Stimulated activated CD8-positive, alpha-beta memory T cell treated with anti-CD3 and anti-CD28 coated beads, Interleukin-7, amount 100 ng/mL, for 24 hours (primary cell): ENCODE measurements at regions not wholly inside any gene's neighbourhood (a gene's known extent, or its start where the extent isn't known, plus 50 kb on each side); places are given as distances from the start of the nearest gene placed in this dataset.

Experiments
- DNase-seq: peaks from one replicate; pipeline ENCODE4 v3.0.0-alpha.2; 2020; ENCODE audit warnings: low read depth

DNA sequence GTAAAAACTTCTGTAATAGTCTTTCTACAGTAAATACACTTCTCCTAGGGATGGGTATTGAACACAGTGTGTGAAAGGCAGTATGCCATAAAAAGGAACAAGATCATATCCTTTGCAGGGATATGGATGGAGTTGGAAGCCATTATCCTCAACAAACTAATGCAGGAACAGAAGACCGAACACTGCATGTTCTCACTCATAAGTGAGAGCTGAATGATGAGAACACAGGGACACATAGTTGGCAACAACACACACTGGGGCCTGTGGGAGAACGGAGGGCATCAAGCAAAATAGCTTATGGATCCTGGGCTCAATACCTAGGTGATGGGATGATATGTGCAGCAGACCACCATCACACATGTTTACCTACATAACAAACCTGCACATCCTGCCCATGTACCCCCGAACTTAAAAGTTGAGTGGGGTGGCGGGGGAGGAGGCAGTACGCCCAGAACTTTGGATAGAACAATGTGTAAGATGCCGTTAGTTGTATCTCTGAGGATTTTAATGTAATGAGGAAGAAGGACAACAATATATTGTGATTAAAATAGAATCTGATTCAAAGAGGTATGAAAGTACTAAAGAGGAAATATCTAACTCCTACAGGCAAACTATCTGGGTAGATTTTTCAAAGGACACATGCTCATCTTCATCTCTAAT, 183.2 kb downstream of the NDFIP2 start:
- DNase-seq = no peak

- DNase-seq = no peak
Measured at GRCh38 chr13:79663435-79663834, 182.5 kb downstream of the NDFIP2 start.

DNA sequence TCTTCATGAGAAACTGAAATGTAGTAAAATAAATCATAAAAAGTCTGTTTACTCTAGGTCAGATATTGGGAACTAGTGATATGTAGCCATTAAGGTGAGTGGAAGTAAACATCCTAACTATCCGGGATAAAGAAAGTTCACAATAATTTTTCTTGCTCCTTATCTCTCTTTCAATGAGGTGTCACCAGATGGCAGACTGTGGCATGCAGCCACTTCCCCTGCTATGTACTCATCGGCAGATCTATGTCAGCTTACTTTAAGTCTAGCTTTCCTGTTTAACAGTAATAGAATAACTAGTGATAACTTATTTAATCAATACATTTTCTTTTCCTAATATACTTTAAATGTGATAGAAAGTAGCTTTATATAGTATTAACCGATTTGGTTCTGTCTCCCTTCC, 181.9 kb downstream of the NDFIP2 start:
- no peak for DNase-seq

- no peak for DNase-seq
Measured at GRCh38 chr13:79660361-79660760, 179.4 kb downstream of the NDFIP2 start.

GRCh38 chr13:79659121-79659521, 178.2 kb downstream of the NDFIP2 start:
- no peak for DNase-seq

GRCh38 chr13:79658333-79658975, 177.5 kb downstream of the NDFIP2 start:
- no peak for DNase-seq

DNA sequence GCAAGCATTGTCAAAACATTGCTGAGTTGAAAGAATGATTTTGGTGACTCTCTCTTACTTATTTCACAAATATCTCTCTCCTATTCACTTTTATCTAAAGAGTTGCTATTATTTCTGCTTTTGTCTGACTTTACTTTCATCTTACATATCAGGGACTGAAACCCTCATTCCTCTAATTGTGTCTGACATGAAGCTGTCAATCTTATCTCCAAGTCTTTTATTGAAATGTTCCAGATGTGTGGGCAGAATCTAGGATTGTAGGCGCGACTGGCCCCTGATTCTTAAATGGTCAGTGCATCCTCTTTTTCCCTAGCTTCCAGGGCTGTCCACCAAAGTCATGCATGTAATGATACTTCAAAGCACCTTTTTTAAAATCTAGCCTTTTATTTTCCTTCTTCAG, 174.6 kb downstream of the NDFIP2 start:
- no peak for DNase-seq

GRCh38 chr13:79654520-79654919, 173.6 kb downstream of the NDFIP2 start:
- no peak for DNase-seq

DNA sequence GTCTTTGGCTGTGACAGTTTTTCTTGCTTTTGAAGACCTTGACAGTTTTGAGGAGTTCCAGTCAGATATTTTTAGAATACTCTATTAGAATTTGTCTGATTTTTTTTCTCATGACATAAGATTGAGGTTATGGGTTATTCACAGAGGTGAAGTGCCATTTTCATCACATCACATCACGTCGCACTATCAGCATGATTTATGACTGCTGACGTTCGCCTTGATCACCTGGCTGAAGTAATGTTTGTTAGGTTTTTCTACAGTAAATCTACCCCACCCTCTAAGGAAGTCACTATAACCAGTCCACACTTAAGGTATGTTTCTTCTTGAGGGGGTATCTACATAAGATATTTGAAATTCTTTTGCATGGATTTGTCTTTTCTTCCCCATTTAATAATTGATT, 169.7 kb downstream of the NDFIP2 start:
- no peak for DNase-seq

- DNase-seq = no peak
Measured at GRCh38 chr13:79648191-79648590, 167.2 kb downstream of the NDFIP2 start.

DNA sequence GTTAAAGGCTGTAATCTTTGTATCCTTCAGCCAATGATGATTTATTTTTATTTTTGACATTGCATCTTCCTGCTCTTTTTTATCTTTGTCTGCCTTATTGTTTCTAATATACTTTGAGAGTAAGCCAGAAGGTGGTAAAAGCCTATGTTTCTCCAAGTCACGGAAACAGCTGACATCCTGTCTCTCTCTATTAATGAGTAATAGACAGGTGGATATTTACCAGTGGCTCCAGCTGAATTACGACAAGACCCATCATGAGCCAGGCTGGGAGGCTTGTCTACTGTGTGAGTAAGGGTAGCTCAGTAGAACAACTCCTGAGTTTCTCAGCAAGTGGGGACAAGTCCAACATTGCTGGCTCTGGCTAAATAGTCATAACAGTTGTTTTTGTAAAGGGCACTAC, 166.6 kb downstream of the NDFIP2 start:
- no peak for DNase-seq

DNA sequence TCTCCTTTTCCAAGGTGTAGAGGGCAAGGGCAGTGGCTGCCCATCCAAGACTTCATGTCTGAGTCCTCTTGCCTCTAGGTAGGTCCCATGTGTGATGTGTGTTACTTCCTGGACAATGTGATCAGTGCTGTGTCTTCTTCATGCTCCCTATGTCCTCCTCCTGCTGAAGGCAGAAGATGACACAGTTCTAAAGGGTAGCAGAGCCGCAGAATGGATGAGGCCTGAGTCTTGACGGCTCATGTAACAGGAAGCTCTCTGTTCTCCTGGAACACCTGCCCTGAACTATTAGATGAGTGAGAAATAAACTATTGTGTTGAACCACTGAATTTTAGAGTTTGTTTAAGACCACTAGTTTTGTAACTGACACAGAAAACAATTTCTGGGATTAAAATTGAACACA, 165.9 kb downstream of the NDFIP2 start:
- DNase-seq = no peak

GRCh38 chr13:79645569-79645968, 164.6 kb downstream of the NDFIP2 start:
- no peak for DNase-seq

GRCh38 chr13:79642596-79642995, 161.6 kb downstream of the NDFIP2 start:
- no peak for DNase-seq

DNA sequence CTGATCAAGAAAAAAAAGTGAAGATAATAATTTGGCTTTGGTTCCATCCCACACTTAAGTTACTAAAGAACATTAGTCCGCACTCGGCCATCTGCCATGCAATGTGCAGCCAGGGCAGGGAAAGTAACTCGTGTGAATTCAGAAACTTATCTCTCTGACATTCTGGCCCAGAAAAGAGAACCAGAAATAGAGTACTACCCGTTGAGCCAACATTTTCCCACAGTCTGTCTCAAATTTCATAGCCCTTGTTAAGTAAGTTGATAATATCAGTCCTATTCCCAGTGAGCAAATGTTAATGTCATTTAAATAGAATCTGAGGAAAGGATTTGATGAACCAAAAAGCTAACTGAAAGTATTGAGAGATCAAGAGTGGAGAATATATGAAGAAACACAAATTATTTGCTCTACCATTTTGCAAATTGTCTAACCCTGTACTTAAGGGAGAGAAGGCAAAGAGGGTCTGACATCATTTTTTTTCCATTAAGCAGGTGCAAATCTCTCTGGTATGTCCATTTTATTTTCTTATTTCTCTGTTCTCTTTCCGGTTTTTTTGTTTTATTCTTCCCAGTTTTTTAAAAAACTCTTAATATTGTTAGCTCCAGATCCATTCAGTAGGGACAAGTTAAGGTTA, 156.3 kb downstream of the NDFIP2 start:
- no peak for DNase-seq

DNA sequence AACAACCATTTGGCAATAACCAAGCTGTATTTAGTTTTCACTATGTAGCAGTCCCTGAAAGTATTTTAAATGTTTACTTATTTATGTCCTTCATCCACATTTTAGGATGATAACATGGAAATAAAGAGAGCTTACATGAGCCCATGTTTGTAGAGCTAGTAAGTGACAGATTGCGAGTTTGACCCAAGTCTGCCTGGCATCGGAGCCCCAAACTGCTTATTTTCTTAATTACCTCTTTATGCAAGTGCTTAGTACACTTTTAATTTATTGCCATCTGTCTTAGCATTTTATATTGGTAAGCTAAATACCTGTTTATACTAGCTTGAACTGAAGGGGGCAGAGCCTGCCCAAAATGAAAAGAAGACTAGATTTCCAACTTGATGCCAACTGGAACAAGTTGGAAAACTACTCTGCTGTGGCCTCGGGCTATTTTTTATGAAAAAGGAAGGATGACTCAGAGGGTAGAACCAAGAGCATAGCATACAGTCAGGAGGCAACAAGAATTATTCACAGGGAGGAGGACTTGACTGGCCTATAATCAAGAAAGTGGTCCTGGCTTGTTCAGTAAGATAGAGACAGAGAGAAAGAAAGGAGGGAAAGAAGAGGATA, 150.2 kb downstream of the NDFIP2 start:
- DNase-seq = no peak

GRCh38 chr13:79628463-79628862, 147.5 kb downstream of the NDFIP2 start:
- no peak for DNase-seq

- no peak for DNase-seq
Measured at GRCh38 chr13:79626924-79627323, 146.0 kb downstream of the NDFIP2 start.

DNA sequence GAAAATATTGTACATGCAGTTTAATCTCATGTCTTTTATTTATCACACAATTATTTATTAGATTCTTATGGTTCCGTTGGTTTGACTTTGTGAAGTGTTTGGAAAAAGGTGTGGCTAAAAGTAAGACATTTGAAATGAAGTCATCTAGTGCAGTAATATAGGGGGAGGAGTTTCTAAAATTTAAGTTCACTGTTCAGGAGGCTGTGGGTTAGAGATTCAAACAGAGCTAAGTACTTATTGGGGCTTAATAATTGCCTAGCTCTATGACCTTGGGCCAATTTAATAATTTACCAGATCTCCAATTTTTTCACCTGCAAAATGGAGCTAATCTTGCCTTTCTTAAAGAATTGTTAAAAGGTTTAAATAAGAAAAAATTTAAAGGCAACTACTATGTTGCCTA, 144.6 kb downstream of the NDFIP2 start:
- DNase-seq = no peak

GRCh38 chr13:79621902-79622301, 140.9 kb downstream of the NDFIP2 start:
- DNase-seq = no peak

DNA sequence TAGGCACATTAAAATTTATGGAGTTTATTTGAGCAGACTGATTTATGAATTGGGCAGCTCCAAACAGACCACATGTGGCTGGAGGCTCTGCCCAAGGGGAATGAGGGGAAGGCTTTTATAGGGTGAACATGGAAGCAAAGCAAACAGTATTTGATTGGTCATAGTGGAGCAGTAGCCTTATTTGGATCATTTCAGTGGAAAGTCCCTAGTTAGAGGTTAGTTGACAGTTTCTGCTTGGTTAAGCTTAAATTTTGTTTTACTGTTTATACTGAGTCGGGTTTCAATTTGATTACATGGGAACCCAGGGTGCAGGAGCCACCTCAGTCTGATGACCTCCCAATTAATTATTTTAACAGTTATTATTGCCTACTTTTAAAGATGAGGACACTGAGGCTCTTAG, 140.5 kb downstream of the NDFIP2 start:
- no peak for DNase-seq

- no peak for DNase-seq
Measured at GRCh38 chr13:79614250-79614918, 133.4 kb downstream of the NDFIP2 start.

GRCh38 chr13:79612604-79613003, 131.6 kb downstream of the NDFIP2 start:
- no peak for DNase-seq
